SU-DHL-6 (cell line): ENCODE measurements at regions not wholly inside any gene's neighbourhood (a gene's known extent, or its start where the extent isn't known, plus 50 kb on each side); places are given as distances from the start of the nearest gene placed in this dataset.

Experiments
- H2AFZ ChIP-seq: fragments of 200-600 bp; sonication (generic); 2 replicates; pipeline ENCODE4 v1.6.1; 2014; ENCODE audit warnings: low read depth, mild to moderate bottlenecking, moderate library complexity, mixed read lengths, antibody characterized with exemption, low read length; ENCODE audit not compliant: severe bottlenecking
- H3F3A ChIP-seq: fragments of 200-600 bp; shearing (Covaris generic); 2 replicates; pipeline ENCODE4 v1.6.0; 2016; ENCODE audit warnings: antibody characterized with exemption, mild to moderate bottlenecking; ENCODE audit not compliant: insufficient read depth
- H3K27ac ChIP-seq: fragments of 200-600 bp; sonication (generic); 2 replicates; pipeline ENCODE4 v1.5.1; 2016; ENCODE audit warnings: low read depth, mild to moderate bottlenecking, low read length, moderate library complexity, mixed read lengths
- H3K27me3 ChIP-seq: fragments of 200-600 bp; sonication (generic), shearing (Covaris generic); 2 replicates; pipeline ENCODE4 v1.6.0; 2014; ENCODE audit warnings: mild to moderate bottlenecking, low read length
- H3K36me3 ChIP-seq: fragments of 200-600 bp; sonication (generic); 2 replicates; pipeline ENCODE4 v1.6.1; 2014; ENCODE audit warnings: mild to moderate bottlenecking, low read length, mixed read lengths
- H3K4me2 ChIP-seq: fragments of 300-600, 200-600 bp; shearing (Covaris generic), sonication (generic); 2 replicates; pipeline ENCODE4 v1.6.0; 2014; ENCODE audit warnings: low read length, low read depth, mild to moderate bottlenecking; ENCODE audit not compliant: poor library complexity, severe bottlenecking
- H3K4me3 ChIP-seq: fragments of 200-600 bp; sonication (generic); 2 replicates; pipeline ENCODE4 v1.5.1; 2014; ENCODE audit warnings: antibody characterized with exemption, low read length, mild to moderate bottlenecking, mixed read lengths; ENCODE audit not compliant: insufficient read depth, poor library complexity, severe bottlenecking
- H3K79me2 ChIP-seq: fragments of 200-600 bp; sonication (generic); 2 replicates; pipeline ENCODE4 v1.6.1; 2014; ENCODE audit warnings: mild to moderate bottlenecking, low read length, moderate library complexity; ENCODE audit not compliant: insufficient read depth
- H3K9ac ChIP-seq: fragments of 200-600 bp; sonication (generic); 2 replicates; pipeline ENCODE4 v1.7.0; 2014; ENCODE audit warnings: mild to moderate bottlenecking, low read length
- H3K9me2 ChIP-seq: fragments of 200-600 bp; sonication (generic); replicated peaks from 2 replicates; pipeline ENCODE4 v1.6.1; 2014; ENCODE audit warnings: low read length; ENCODE audit not compliant: insufficient read depth
- H3K9me3 ChIP-seq: fragments of 200-600 bp; sonication (generic); 2 replicates; pipeline ENCODE4 v1.6.1; 2014; ENCODE audit warnings: low read length, mixed read lengths; ENCODE audit not compliant: insufficient read depth
- H4K20me1 ChIP-seq: fragments of 200-600 bp; sonication (generic); 2 replicates; pipeline ENCODE4 v1.6.1; 2014; ENCODE audit warnings: low read depth, mild to moderate bottlenecking, antibody characterized with exemption, low read length, moderate library complexity, mixed read lengths
- EZH2phosphoT487 ChIP-seq: fragments of 200-600 bp; sonication (generic), shearing (Covaris generic); conservative IDR thresholded peaks from 2 replicates; pipeline ENCODE4 v1.6.1; 2018; ENCODE audit warnings: mild to moderate bottlenecking, antibody characterized with exemption, low read length, moderate library complexity, mixed read lengths
- TF ChIP-seq, protein P1 (sequence below): fragments of 200-600 bp; sonication (generic); IDR thresholded peaks from one replicate; pipeline ENCODE4 v1.5.1; 2017; ENCODE audit warnings: antibody characterized with exemption, mild to moderate bottlenecking, low read length, moderate library complexity; ENCODE audit not compliant: insufficient read depth, poor library complexity, severe bottlenecking

- H3K27me3 ChIP-seq, result no peaks in the 10 kb centered on the region
- TF ChIP-seq, protein P1, sequence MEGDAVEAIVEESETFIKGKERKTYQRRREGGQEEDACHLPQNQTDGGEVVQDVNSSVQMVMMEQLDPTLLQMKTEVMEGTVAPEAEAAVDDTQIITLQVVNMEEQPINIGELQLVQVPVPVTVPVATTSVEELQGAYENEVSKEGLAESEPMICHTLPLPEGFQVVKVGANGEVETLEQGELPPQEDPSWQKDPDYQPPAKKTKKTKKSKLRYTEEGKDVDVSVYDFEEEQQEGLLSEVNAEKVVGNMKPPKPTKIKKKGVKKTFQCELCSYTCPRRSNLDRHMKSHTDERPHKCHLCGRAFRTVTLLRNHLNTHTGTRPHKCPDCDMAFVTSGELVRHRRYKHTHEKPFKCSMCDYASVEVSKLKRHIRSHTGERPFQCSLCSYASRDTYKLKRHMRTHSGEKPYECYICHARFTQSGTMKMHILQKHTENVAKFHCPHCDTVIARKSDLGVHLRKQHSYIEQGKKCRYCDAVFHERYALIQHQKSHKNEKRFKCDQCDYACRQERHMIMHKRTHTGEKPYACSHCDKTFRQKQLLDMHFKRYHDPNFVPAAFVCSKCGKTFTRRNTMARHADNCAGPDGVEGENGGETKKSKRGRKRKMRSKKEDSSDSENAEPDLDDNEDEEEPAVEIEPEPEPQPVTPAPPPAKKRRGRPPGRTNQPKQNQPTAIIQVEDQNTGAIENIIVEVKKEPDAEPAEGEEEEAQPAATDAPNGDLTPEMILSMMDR, result no peak
- no peak for TF ChIP-seq EZH2phosphoT487
- no peak overlapping the region for H3K4me2 ChIP-seq
Observed at GRCh38 chr7:88395715-88396114, 89.0 kb upstream of the STEAP4 start.

DNA sequence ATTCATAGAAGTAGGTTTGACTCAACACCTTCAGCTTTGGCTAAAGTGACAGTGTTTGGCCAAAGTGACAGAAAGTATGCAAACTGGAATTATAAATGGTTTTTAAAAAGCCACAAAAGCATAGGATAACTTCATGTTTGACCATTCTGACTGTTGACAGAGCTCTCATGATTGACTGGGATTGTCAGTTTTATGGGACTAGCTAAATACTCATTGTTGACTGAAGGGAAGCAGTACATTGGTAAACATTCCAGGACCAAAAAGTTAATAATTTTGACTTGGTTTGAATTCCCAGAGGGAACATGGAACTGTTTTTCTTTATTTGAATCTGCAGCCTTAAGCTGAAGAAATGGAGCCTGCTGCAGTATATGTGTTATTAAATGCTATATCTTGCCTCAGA lies 84.6 kb upstream of the STEAP4 start:
- Histone ChIP-seq H3K27me3 (no peaks in the 10 kb centered on the region), H3K9me3 (no peaks in the 10 kb centered on the region), H3K27ac (no peak overlapping the region), H4K20me1 (no peaks in the 10 kb centered on the region), H3K36me3 (no peaks in the 10 kb centered on the region), H2AFZ (no peak overlapping the region), H3F3A (no peaks in the 10 kb centered on the region), H3K9me2 (no peaks in the 10 kb centered on the region), H3K4me3 (no peak overlapping the region), H3K79me2 (no peaks in the 10 kb centered on the region), H3K9ac (no peak overlapping the region), H3K4me2 (no peak overlapping the region)
- TF ChIP-seq, protein P1, result no peak
- TF ChIP-seq EZH2phosphoT487, result no peak

More at GRCh38 chr7:88395715-88396114, 89.0 kb upstream of the STEAP4 start:
- H3K4me3 ChIP-seq, result no peak overlapping the region
- H3K79me2 ChIP-seq, result no peaks in the 10 kb centered on the region
- H3K27ac ChIP-seq, result no peak overlapping the region
- H3K9me2 ChIP-seq, result no peaks in the 10 kb centered on the region
- H4K20me1 ChIP-seq, result no peaks in the 10 kb centered on the region
- no peak overlapping the region for H3K9ac ChIP-seq
- H3F3A ChIP-seq, result no peaks in the 10 kb centered on the region
- H3K9me3 ChIP-seq, result no peaks in the 10 kb centered on the region
- no peaks in the 10 kb centered on the region for H3K36me3 ChIP-seq
- no peak overlapping the region for H2AFZ ChIP-seq

DNA sequence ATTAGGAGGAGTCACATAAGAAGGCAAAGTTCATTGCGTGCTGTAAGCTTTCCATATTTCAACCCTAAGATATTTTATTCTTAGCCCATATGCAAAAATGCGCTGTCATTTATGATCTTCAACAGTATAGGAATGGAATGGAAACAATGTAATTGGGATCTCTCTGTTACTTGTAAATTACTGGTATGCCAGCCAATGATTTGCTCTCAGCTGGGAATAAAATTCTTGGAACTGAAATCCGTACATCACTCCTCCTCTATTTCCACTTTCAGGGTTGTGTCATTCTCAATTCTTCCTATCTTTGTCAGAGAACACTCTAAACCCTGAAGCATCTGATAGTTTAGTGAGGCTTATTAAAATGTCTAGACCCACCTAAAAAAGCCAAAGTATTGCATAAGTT lies 80.7 kb upstream of the STEAP4 start:
- Histone ChIP-seq H3K9ac (no peak overlapping the region), H4K20me1 (no peaks in the 10 kb centered on the region), H3K27ac (no peak overlapping the region), H3K79me2 (no peaks in the 10 kb centered on the region), H3K27me3 (no peaks in the 10 kb centered on the region), H3K9me2 (no peaks in the 10 kb centered on the region), H3K4me2 (no peak overlapping the region), H3K9me3 (no peaks in the 10 kb centered on the region), H3F3A (no peaks in the 10 kb centered on the region), H3K36me3 (no peaks in the 10 kb centered on the region), H3K4me3 (no peak overlapping the region), H2AFZ (no peak overlapping the region)
- TF ChIP-seq, protein P1, result no peak
- no peak for TF ChIP-seq EZH2phosphoT487
